Hematopoietic multipotent progenitor cell (in vitro differentiated cells): ENCODE measurements at regions not wholly inside any gene's neighbourhood (a gene's known extent, or its start where the extent isn't known, plus 50 kb on each side); places are given as distances from the start of the nearest gene placed in this dataset.
"Not testable (repeated sequence)": the region's sequence is repeated elsewhere in the genome, so short reads cannot be mapped to it uniquely, and the experiment has no call there.

Experiments
- DNase-seq, 3 donors: peaks; one replicate each; pipeline ENCODE4 v3.0.0-alpha.2; 2011 to 2015; ENCODE audit warnings: low read depth in 2 of 3, low spot score in 2 of 3

GRCh38 chr13:33682646-33683045, 135.3 kb upstream of the RFC3 start:
- not testable (repeated sequence) for DNase-seq

GRCh38 chr13:33683376-33683775, 134.6 kb upstream of the RFC3 start:
- no peak for DNase-seq

GRCh38 chr13:33684874-33685273, 133.1 kb upstream of the RFC3 start:
- DNase-seq, result no peak

GRCh38 chr13:33686772-33687480, 131.0 kb upstream of the RFC3 start:
- DNase-seq, result no peak

- DNase-seq, result no peak
Measured at GRCh38 chr13:33690354-33690753, 127.6 kb upstream of the RFC3 start.

- no peak for DNase-seq
Measured at GRCh38 chr13:33691980-33692379, 126.0 kb upstream of the RFC3 start.

- no peak for DNase-seq
Measured at GRCh38 chr13:33692531-33692930, 125.4 kb upstream of the RFC3 start.

- no peak for DNase-seq
Measured at GRCh38 chr13:33694546-33694945, 123.4 kb upstream of the RFC3 start.

GRCh38 chr13:33696530-33696929, 121.4 kb upstream of the RFC3 start:
- no peak for DNase-seq

GRCh38 chr13:33697926-33698325, 120.0 kb upstream of the RFC3 start:
- no peak for DNase-seq

GRCh38 chr13:33707449-33707848, 110.5 kb upstream of the RFC3 start:
- no peak for DNase-seq

GRCh38 chr13:33710924-33711323, 107.0 kb upstream of the RFC3 start:
- no peak for DNase-seq

GRCh38 chr13:33711436-33711835, 106.5 kb upstream of the RFC3 start:
- no peak for DNase-seq

- DNase-seq, result no peak
Measured at GRCh38 chr13:33717775-33718174, 100.2 kb upstream of the RFC3 start.

- DNase-seq, result no peak
Measured at GRCh38 chr13:33721724-33722123, 96.2 kb upstream of the RFC3 start.

- DNase-seq, result peak in 1 of 3 donors; percentile 73
Measured at GRCh38 chr13:33722216-33722915, 95.6 kb upstream of the RFC3 start.

GRCh38 chr13:33723365-33723764, 94.6 kb upstream of the RFC3 start:
- no peak for DNase-seq

GRCh38 chr13:33723772-33724435, 94.0 kb upstream of the RFC3 start:
- peak; percentile 33 to 84 (median 71) for DNase-seq

- DNase-seq, result no peak
Measured at GRCh38 chr13:33725340-33725739, 92.6 kb upstream of the RFC3 start.

GRCh38 chr13:33727297-33728083, 90.5 kb upstream of the RFC3 start:
- DNase-seq, result no peak
